Gastroesophageal sphincter (tissue), 3 donors: ENCODE measurements at regions not wholly inside any gene's neighbourhood (a gene's known extent, or its start where the extent isn't known, plus 50 kb on each side); places are given as distances from the start of the nearest gene placed in this dataset.

ENCODE experiments used
- POLR2A ChIP-seq, 2 donors: fragments of 450-650 bp; IDR thresholded peaks; one replicate each; pipeline ENCODE4 v1.6.1; 2017; ENCODE audit warnings: antibody characterized with exemption in 2 of 2, mild to moderate bottlenecking in 2 of 2, moderate library complexity in 1 of 2
- TF ChIP-seq, protein P1 (sequence below), 4 experiments: fragments of 200-600 bp in 2 of 4; fragments of 450-650 bp in 2 of 4; sonication (generic) in 1 of 4; IDR thresholded peaks; one replicate each; pipeline ENCODE4 v1.5.1; 2017 to 2019; ENCODE audit warnings: antibody characterized with exemption in 4 of 4, mild to moderate bottlenecking in 2 of 4, moderate library complexity in 2 of 4

DNA sequence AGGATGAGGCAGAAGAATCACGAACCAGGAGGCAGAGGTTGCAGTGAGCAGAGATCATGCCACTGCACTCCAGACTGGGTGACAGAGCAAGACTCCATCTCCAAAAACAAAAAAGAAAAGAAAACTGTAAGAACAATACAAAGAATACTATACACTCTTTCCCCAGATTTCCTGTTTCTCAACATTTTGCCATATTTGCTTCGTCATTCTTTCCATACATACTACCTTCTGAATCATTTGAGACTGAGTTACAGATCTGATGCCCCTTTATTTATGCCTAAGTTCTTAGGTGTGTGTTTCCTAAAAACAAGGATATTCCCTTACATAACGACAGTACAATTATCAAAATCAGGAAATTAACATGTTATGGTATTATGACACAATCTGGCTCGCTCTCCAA is 168.4 kb upstream of the CELF2 start:
- TF ChIP-seq, protein P1, sequence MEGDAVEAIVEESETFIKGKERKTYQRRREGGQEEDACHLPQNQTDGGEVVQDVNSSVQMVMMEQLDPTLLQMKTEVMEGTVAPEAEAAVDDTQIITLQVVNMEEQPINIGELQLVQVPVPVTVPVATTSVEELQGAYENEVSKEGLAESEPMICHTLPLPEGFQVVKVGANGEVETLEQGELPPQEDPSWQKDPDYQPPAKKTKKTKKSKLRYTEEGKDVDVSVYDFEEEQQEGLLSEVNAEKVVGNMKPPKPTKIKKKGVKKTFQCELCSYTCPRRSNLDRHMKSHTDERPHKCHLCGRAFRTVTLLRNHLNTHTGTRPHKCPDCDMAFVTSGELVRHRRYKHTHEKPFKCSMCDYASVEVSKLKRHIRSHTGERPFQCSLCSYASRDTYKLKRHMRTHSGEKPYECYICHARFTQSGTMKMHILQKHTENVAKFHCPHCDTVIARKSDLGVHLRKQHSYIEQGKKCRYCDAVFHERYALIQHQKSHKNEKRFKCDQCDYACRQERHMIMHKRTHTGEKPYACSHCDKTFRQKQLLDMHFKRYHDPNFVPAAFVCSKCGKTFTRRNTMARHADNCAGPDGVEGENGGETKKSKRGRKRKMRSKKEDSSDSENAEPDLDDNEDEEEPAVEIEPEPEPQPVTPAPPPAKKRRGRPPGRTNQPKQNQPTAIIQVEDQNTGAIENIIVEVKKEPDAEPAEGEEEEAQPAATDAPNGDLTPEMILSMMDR (IDR thresholded peaks at IDR 0.05) = no peak
- TF ChIP-seq POLR2A (IDR thresholded peaks at IDR 0.05) = no peak
